Stimulated activated CD4-positive, alpha-beta T cell treated with anti-CD3 and anti-CD28 coated beads, Interleukin-4, amount 100 ng/mL, for 48 hours (primary cell): ENCODE measurements at regions not wholly inside any gene's neighbourhood (a gene's known extent, or its start where the extent isn't known, plus 50 kb on each side); places are given as distances from the start of the nearest gene placed in this dataset.
"Not testable (repeated sequence)": the region's sequence is repeated elsewhere in the genome, so short reads cannot be mapped to it uniquely, and the experiment has no call there.

Source experiments
- DNase-seq, 2 donors: peaks; one replicate each; pipeline ENCODE4 v3.0.0-alpha.2; 2020; ENCODE audit warnings: low read depth in 2 of 2

DNA sequence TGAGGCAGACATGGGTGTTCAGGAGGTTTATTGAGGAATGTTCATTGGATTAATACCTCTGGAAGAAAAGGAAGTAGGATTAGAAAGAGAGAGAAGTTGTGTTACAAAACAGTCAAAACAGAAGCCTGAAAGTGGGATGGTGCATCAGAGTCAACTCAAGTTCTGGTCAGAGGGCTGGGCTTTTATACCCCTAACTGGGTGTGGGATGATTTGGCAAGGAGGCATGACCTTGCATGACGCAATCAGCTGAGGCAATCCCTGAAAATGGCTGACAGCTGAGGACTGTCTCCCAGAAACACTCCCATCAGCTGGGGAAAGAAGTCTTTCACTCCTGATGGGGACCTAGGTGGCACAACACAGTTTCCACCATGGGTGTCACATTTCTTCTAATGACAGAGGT lies 818.2 kb downstream of the SATB2 start:
- no peak for DNase-seq

DNA sequence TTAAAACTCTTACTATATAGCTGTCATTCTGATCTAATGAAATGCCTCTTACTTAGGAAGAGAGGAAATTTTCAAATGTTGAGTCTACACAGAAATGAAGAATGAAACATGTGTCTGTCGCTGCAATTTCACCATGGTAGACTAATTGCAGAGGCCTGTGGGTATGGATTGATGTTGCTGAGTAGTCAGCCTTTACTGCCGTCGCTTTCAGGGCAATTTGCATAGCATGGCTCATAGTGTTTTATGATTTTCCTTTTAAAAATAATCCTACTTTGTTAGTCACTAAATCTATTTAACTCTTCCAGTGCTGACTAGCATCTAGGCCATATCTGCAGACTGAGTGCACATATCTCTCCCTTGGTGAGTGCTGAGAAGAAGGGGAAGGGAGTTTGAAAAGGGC lies 819.2 kb downstream of the SATB2 start:
- DNase-seq = no peak

DNA sequence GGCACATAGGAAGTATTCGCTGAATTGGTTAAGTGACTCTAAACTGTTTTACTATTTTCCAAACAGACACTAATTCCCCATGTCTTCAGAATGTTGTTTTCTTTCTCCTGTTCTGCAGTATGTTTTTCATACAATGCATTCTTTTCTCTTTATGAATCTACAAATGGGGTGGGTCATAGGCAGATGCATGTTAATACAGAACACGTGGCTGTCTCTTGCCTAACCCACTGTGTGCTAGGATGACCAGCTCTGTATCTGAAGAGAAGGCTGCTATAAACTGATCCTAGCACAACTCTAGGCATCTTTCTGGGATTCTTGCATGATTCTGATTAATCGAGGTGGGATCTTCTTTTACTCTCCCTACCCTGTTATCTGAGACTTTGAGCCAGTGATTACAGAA lies 826.0 kb downstream of the PLCL1 start:
- no peak for DNase-seq

DNA sequence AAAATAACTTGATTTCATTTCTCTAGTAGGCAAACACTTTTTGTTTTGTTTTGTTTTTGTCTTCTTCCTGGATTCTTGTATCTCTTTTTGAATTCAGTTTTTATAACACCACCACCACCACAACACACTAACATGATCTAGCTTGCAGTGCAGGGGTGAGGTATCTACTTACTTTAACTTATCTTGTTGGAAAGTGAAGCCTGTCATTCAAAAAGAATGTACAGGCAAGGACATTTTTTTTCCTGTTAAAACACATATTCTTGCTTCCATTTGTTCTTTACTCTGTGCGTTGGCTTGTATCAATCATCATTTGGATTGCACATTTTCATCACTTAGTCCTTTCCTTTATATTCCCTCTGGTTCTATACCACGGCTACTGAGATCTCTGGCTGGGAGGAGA lies 824.2 kb downstream of the PLCL1 start:
- no peak for DNase-seq

DNA sequence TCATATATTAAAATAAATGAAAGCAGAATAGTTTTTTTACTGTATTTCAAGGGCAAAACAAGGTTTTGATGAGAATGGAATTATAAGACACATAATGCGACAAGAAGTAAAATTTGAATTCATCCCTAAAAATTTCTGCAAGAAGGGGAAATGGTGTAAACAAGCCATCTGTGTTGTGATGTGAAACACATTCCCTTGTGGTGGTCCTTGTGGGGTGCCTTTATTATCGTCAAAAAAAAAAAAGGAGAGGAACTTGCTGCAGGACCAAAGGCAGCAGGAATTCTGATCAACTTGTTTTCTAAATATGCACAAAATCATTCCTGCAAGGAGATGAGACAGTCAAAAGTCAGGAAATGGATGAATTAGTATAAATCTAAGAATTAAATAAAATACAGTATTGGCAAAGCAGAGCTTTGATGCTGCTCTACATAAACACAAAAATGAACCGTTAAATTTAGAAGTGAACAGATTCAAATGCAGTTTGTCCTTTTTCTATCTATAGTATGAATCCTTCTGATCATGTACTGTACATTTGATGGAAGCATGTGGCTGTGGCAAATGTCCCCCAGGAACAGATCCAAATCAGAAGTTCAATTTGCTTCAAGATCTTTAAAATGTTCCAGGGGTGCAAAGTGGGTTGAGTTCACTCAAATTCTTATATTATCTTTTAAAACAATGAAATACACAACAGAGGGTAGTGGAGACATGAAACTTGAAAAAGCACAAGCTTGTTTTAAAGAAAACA lies 818.8 kb downstream of the PLCL1 start:
- DNase-seq = no peak

DNA sequence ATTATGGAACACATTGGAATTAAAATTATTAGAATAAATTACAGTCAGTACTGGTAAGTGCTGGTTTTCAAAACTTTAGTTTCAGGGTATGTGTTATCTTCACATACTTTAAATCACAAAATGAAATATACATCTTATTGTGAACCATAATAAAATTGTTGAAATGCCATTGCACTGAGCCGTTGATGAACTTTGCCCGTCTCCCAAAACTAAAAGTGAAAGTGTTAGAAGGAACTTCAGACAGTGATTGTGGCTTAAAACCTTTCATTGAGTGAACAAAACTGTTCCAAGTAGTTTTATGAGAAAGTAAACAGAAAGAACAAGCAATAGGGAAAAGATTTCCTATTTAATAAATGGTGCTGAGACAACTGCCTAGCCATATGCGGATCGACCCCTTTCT lies 811.6 kb downstream of the PLCL1 start:
- no peak for DNase-seq

DNA sequence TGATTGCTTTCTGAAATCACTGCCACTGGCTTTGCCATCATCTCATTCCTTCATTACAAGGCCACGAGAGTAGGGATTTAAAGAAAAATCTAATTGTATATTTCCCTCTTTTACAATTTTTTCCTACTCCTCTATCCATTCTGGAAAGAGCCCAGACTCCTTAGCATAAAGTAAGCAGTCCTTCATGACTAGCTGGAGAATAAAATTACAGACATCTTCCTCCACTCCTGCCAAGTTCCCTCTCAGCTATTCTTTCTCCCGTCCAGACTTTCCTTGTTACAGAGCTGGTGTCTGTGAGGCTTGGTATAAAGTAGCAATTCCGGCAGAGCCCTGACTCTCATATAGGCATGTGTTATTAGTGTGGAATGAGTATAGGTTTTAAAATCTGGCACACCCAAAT lies 806.8 kb downstream of the PLCL1 start:
- DNase-seq = no peak

DNA sequence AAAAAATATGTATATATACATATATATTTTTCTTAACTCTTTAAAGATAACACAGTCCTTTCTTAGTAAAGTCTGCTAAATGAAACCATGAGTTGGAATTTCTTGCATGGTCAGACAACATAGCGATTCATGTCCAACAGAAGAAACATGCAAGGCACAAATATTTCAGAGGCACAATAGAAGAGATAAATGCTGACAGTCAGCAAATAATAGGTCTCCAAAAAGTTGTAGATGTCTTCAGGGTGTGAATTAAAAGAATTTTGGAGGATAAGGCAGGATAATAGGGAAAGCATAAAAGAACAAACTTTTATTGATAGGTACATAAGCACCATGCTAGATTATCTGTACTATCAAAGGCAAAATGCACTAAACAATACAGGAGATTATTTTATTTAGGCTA lies 800.2 kb downstream of the PLCL1 start:
- no peak for DNase-seq

DNA sequence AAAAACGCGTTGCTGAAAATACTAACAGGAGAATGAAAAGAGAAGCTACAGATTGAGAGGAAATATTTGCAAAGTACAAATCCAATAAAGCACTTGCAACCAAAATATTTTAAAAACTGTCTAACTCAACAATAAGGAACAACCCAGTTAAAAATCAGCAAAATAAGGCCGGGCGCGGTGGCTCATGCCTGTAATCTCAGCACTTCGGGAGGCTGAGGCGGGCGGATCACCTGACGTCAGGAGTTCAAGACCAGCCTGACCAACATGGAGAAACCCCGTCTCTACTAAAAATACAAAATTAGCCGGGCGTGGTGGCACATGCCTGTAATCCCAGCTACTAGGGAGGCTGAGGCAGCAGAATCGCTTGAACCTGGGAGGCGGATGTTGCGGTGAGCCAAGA lies 798.6 kb downstream of the PLCL1 start:
- DNase-seq = not testable (repeated sequence)

DNA sequence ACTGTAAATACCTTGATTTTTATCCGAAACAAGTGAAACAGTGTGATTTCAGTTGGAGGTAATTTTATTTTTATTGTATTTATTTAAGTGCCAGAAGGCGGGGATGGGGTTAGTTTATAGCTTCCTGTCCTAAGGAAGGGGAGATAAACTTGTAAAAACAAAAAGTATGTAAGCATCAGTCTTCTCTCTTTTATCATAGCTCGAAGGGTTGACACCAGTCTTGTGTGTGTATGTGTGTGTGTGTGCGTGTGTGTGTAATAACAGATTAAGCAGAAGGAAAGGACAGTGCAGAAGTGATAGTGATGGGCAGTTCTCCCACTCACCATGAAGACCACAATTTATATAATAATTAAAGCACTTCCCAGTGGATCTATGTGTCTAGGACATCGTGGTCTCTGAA lies 793.3 kb downstream of the PLCL1 start:
- DNase-seq = no peak

DNA sequence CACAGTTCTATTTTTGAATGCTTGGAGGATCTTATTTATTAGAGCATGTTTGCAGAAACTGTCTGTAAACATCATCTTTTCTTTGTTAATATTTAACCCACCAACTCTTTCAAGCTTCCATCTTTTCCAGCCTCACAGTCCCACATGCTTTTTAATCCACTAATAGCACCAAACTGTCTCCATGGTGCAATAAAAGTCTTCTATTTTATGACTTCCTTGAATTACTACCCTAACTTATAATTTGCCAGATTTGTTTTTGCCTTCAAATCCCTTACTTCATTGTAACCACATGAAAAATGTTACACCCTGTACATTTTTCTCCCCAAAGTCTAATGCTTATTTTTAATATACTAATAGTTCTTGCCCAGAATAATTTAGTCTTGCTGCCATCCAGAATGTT lies 792.6 kb downstream of the PLCL1 start:
- no peak for DNase-seq

DNA sequence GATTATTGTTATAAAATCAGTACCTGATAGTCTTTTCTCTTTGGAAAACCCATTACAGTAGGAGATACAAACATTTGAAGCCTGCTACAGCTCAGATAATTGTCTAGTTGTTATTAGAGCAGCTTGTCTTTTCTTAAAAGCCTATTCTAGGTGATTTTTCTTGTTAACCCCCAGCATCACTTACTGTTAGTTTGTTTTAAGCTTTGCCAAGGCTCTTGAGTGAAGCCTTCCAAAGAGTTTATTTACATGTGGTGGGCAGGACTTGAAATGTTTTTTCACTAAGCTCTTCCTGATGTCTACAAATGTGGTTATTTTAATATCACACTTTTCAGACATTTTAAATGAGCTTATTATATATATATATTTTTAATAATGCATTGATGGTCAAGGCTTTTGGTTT lies 791.3 kb downstream of the PLCL1 start:
- no peak for DNase-seq

DNA sequence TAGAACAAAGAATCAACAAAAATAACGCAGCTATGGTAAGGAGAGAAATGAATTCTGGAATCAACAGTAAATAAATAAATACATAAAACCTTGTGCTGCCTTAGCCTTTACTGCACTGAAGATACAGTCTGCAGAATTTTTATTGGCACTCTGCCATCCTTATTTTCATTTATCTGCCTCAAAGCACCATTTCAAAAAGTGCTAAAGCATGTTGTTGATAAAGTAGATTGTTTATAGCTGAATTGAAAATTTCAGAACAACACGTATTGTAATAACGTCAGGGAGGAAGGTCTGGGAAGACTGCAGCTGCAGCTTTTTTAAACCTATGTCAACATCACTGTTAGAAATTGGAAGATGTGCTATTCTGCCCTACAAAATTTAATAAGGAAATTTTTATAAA lies 787.2 kb downstream of the PLCL1 start:
- DNase-seq = no peak

DNA sequence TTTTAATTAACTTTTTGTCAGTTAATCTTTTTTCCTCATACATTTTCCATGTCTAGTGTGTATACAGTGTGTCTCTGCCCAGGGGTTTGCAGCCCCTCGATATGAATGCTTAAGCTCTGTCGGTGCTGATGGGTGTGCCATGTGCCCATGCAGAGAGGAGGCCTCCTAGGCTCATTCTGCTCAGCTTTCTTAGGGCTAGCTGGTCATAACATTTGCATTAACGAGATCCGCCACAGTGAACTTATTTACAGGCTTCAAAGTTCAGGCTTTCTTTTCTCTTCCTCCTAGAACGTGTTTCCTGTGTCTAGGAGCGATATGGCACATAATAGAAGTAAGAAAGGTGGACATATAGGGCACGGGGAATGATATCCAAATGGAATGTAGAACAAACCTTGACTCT lies 783.3 kb downstream of the PLCL1 start:
- no peak for DNase-seq

DNA sequence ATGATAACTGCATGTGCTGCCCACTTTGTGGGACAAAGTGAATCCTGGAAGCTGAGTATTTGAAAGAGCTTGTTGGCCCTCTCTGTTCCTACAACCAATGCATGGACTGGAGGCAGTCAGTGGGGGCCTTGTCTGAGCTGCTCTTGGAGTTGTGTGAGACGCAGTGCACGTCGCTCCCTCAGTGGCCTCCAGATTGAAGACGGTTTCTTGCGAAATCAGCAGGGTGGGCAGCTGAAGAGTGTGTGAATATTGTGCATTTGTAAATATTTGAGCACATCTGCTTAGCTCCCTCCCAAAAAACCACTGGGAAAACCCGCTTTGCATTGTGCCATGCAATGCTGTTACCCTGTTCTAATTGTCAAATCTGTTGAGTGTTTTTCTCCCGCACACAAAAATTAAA lies 782.8 kb downstream of the PLCL1 start:
- no peak for DNase-seq

DNA sequence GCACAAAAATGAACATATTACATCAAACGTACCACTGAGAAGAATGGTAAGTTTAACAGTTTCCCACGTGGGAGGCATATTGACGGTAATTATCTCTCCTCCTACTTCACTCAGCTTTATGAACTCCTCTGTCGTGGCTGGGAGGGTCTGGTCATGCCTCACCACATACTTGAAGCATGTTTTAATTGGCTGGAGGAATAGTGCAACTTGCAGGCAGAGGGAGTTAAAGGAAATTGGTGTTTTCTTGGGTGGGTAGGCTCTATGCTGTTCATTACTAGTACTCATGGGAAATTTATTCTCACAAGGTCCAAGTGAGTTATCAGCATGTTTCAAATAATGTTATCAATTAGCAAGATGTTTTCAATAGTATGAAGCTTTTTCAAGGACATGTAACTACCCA lies 767.0 kb downstream of the PLCL1 start:
- no peak for DNase-seq

DNA sequence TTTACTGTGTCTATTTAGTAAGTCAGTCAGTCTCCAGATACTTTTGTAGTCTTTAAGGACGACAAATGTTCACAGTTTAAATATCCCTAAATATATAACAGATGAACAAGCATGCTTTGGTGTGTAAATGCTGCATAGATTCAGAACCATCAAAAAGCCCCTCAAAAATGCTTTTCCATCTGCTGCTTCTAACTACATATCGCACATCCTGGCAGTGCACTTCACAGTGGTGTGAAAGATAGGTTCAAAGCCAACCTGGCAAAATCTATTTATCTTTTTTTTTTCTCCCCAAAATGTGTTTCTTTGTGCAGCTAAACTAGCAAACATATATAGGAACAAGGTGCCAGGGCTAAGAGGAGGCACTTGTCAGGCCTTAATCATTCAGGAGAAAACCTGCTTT lies 753.8 kb downstream of the PLCL1 start:
- DNase-seq = no peak

DNA sequence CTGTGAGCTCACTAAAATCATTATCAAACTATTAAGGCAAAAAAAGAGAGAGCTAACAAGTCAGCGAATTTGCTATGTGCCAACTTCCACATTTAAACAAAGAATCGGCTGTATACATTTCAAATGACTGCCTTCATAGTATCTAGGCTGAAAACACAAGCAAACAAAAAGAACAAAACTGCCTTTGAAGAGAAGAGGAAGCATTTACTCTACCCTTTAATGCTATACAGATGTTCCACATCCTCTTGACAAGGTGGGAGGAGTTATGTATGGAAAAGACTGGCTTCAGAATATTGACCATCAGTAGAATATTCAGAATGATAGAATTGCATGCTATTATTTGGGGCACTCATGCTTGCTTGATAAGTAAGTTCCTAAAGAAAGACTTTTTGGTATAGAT lies 741.7 kb downstream of the PLCL1 start:
- no peak for DNase-seq

DNA sequence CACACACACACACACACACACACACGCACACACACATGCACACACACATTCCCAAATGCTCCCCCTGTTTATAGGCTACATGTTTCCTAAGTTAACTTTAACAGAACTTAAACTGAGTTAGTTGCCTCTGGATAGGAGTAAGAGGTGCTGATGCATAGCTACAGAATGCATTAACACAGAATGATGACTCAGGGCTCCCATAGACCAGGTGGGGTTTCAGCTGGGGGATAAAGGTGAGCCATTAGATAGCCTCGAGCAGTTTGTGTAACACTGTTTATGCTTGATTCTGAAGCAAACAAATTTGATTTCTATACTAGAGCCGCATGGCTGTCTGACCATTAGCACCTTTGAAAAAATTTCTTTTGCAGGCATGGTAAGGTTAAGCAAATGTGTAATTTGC lies 741.0 kb downstream of the PLCL1 start:
- DNase-seq = no peak

DNA sequence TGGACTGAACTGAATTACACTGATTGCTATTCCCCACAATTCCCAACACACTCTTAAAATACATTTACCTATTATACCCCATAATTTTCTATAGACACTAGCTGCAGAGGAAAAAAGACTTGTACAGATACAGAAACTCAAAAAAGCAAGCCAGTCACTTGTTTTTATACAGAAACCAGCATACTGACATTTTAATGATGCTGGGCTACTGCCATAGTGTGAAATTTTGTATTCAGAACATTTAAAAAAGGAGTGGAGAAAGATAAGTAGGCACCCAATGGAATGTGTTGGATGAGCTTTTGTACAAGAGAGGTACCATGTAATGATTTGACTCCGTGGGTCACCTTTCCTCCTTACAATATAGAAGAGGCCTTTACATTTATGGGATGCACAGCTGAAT lies 740.1 kb downstream of the PLCL1 start:
- no peak for DNase-seq

DNA sequence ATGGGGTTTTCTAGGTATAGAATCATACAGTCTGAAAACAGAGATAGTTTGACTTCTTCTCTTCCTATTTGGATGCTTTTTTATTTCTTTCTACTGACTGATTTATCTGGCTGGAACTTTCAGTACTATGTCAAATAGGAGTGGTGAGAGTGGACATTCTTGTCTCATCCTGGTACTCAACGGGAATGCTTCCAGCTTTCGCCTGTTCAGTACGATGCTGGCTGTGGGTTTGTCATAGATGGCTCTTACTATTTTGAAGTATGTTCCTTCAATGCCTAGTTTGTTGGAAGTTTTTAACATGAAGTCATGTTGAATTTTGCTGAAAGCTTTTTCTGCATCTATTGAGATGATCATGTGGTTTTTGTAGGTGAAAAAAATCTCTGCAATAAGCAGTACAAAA lies 730.4 kb downstream of the PLCL1 start:
- no peak for DNase-seq

DNA sequence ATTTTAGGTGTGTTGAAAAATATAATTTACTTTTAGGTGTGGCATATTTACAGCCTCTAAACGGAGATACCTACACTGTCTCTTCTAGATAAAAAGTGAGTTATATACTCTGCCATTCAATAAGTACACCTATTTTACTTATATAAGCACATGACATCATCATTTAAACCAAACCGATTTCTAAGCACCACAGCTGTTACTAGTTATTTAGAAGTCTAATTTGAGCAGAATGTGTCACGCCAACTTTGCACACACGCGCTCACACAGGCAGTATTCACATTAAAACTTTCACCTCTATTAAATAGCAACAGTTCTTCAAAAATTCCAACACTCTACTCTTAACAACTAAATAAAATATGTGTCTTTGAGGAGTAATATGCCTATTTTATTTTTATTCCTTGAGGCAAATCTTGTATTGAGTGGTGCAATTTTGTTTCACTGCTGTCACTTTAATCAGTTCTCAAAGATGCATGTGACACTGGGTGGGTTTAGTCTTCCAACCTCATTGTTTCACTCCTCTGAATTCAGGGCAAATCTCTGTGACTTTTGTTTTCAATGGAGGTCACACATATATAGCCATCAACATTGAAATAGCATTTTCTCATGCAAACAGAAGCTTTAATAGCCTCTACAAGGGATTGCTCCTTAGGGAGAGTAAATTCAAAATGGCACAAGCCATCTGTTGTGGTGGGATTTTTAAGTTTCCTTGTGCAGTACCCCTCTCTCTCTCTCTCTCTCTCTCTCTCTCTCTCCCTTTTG lies 721.0 kb downstream of the PLCL1 start:
- DNase-seq = no peak

DNA sequence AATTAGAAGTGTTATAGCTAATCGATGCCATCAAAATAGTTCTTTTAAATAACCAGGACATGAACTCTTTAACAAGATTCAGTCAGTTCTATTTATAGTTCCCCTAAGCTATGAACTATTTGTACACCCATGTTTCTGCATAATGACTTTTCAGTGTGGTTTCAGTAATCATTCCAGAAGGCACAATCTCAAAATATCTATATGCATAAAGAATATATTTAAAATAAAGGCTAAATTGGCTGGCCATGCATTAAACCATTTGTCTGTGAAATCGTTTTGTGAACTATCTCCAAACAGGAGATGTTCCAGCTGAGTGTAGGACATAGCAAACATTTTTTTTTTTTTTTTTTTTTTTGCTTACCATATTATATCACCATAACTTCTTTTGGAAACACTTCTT lies 719.3 kb downstream of the PLCL1 start:
- DNase-seq = no peak

DNA sequence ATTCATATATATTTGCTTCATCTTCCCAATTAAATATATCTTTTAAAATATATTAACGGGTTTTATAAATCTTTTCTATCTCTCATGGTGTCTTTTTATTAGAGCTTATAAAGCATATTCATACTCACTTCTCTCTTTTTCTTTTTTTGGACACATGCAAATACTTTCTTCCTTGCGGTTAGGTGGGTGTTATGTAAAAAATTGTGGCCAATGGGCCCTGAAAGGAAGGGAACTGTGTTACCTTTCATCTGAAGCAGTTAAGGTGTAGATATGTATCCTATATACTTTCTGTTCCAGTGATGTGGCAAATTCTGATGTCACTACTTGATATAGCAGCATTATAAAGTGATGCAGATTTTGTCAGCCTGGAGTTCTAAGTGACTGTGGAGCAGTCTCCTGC lies 714.5 kb downstream of the PLCL1 start:
- DNase-seq = no peak
